CD4-positive, alpha-beta T cell treated with Interleukin-12 subunit alpha and Interleukin-12 subunit beta, for 1 hour (primary cell): ENCODE measurements at regions not wholly inside any gene's neighbourhood (a gene's known extent, or its start where the extent isn't known, plus 50 kb on each side); places are given as distances from the start of the nearest gene placed in this dataset.

Experiments used
- DNase-seq: peaks from one replicate; pipeline ENCODE4 v3.0.0-alpha.2; 2020

DNA sequence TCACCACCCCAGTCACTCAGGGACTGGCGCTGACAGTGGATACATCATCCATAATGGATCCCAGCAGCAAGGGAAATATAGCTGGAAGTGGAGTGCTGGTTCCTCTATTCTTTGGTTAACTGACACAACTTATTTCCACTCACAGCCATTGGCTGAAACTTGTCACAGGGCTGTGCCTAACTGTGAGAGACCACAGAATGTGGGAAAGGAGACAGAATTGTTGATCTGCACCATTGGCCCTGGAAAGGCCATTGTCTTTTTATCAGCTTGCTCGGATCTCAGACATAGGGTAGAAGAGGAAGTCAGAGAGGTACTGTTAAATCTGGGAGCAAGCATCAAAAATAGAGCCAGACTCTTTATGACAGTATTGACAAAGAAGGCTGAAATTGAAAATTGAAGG, 451.3 kb downstream of the AJAP1 start:
- DNase-seq = no peak

DNA sequence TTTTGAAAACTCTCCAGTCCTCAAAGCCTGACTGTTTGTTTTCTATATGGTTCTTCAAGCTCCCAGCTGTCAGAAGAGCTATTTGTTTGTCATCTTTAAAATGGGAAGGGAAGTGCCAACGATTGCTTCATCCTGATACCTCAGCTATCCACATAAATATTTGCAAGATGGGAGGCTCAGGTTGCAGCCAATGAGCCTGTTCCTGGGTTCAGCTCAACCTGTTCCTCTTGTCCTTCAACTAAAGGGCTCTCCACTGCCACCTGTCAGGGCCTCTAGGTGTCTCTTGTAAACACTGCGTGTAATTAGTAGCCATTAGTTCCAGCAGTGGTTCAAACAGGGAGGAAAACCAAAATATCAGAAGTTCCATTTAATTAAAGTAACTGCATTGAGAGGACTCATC, 445.1 kb downstream of the AJAP1 start:
- DNase-seq = no peak

DNA sequence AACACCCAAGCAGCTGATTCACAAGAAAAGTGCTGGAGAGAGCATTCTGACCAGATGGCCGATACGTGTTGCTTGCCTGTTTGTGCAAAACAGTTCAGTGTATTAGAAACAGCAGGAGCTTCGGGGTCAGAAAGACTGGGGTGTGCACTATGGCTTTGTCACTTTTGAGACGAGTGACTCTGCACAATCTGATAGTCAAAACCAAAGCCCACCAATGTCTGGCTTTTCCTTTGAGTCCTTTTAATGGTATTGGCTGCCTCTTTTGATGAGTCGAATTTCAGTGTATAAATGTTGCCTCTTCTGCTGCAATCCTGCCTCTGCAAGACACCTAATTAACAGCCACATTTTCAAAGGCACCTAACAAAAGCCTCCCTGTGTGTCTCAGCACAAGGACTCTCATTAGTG, 444.6 kb downstream of the AJAP1 start:
- DNase-seq = no peak

DNA sequence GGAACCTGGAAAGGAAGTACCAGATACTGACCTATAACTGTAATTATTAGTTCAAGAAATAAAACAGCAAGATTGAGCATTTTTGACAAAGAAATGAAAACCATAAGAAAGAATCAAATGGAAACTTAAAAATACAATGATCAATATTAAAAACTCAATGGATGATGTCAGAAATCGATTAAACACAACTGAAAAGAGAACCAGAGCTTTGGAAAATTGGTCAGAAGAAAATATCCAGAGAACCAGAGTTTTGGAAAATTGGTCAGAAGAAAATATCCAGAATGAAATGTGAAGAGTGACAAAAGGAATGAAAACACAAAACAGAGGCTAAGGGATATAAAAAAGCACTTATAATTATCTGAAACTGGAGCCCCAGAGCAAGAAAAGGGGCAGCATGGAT, 438.6 kb downstream of the AJAP1 start:
- no peak for DNase-seq

DNA sequence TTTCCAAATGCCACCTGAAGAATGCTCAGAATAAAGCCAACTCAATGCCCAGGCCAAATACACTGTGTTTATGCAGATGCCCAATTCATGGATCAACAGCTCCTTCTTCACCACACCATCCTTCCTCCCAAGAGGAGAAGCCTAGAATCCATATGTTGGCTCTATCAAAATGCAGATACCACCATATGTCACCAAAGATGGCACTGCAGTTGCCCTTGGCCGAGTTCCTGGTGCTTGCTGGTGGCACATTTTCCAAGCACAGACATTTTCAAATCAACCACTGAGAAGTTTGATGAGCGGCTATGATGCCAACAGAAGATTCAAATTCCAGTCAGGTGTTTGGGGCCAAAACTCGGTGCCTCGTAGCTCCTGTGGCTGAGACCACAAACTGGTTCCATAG, 430.3 kb downstream of the AJAP1 start:
- DNase-seq = no peak

DNA sequence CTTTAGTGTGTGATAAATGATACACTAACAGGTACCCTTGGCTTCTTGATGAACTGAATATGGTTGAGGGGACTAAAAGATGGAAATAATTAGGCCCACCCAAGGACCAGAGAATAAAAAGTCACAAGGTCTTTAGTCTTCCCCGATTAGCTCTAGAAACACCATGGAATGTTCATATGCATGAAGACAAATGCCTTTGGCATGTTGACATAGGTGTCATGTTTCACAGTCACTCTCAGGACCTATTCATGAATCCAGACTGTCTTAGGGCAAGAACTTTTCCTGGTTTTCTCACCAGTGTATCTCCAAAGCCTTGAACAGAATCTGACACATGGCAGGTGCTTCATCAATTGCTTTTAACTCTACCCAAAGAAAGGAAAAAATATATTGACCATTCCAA, 412.8 kb downstream of the AJAP1 start:
- no peak for DNase-seq

DNA sequence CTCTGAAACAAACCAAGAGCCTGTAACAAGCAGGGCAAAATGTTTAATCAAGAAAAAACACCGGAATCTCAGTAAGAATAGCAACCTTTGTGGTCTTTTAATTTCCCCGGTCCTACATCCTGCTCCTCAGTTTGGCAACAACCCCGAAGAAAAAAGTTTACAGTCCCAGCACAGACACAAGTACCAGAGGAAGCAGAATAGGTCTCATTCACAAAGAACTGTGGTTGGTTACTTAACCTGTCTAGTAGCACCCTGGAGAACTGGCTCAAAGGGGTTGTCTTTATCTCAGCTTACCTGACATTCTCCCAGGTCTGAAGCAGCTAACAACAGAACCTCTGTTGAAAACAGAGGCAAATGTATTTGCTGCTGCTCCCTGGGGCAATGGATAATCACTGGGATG, 399.3 kb downstream of the AJAP1 start:
- no peak for DNase-seq

DNA sequence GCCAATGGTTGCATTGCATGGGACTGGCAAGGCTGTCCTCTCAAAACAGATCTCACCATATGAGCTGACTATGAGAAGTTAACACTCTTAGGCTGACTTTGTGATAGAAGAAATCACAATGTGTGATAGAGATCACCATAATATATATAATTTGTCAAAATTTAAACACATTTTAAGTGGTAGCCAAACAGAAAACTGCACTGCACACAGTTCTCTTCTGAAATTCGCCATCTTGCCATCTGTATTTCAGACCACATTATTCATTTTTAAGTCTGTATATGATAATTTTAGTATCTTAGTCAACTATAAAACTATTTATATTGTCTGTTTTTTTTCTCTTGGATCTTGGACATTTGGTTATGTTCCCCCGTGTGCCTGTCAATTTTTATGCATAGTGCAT, 374.7 kb downstream of the AJAP1 start:
- no peak for DNase-seq

DNA sequence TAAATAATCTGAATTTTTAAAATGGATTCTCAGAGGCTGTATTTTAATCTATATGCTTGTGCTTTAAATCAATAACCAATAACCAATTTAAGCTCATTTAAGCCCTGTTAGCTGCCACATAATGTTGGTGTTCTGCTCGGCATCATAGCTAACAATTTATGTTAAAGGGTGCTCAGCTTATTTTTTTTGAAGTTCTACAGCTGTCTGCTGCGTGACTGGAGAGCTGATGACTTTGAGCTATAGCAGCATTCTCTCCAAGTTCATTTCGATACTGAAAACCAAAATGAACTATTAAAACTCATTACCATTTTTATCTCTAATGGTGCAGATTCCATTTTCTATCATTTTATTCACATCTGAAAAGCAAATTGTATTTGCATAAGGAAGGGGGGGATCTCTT, 357.8 kb downstream of the AJAP1 start:
- DNase-seq = no peak

DNA sequence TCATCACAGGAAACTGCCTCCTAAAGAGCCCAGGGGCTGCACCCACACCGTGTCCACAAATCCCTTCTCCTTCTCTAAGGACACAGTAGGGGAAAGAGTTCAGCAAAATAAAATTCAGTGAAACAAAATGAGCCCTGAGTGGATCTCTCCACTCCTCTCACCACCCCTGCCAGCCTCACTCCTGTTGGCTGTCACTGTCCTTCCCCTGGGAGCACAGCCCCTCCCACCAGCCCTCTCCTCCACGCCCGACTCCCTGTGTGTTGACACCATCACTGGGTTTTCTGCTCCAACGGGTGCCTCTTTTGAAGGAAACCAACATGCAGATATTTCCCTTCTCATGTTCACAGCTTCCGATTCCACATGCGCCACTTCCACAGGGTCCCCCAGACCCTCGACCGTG, 356.2 kb downstream of the AJAP1 start:
- DNase-seq = no peak

DNA sequence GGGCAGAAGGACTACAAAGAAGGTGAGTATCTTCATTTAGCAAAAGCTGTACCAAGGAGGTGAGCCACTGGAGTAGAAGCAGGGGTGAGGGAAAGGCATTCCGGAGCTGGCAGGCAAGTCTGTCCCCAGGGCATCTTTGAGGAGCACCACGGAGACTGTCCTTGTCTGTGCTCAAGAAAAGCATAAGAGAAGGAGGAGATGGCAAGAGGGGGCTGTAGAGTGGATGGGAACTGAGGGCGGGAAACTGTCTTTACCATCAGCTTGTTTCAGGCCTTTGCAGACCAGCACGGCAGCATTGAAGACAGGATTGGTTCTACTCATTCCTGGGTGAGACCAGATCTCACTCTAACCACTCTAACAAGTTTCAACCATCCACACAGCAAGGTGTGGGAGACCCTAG, 355.8 kb downstream of the AJAP1 start:
- DNase-seq = no peak

DNA sequence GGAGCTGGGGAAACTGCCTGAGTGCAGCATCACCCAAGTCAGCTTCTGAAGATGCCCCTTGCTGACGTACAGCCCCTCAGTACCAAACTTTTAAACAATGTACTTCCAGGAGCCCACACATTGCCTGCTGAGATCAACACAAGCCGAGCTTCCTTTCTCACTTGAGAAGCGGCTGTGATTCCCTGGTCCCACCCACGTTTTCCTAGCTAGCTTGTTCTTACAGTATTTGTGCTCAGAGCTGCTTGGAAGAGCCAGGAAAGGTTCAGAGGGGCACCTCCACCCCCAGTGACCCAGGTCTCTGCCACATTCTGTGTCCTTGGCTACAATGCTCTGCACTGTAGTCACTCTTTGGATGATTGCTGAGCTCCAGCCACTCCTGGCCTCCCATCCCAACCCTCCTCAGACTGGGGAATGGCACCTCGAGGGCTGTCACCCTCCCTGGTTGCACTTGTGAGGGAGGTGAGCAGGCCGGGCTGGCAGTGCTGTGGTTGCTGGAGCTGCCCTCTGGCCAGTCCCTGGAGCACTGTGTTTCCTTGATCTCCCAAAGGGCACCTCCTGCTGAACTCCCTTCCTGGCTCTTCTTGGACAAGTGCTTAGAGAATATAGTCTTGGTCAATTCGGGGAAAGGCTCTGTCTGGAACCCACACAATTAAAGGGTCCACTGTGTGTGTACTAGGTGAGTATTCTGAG, 355.1 kb downstream of the AJAP1 start:
- no peak for DNase-seq

DNA sequence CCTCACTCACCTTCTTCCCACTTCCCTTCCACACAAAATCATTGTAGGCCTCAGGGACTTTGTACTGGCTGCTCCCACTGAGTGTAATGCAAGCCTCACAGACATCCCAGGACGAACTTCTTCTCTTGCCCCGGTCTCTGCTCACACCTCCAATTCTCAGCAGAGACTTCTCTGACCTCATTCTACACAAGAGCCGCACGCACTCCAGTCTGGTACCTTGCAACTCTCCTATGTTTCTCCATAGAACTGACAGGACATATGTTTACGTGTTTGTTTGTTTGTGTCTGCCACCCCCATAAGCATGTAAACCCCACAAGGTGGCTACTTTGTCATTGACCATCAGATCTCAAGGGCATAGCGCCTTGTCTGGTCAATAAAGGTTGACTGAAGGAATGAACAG, 350.8 kb downstream of the AJAP1 start:
- no peak for DNase-seq

DNA sequence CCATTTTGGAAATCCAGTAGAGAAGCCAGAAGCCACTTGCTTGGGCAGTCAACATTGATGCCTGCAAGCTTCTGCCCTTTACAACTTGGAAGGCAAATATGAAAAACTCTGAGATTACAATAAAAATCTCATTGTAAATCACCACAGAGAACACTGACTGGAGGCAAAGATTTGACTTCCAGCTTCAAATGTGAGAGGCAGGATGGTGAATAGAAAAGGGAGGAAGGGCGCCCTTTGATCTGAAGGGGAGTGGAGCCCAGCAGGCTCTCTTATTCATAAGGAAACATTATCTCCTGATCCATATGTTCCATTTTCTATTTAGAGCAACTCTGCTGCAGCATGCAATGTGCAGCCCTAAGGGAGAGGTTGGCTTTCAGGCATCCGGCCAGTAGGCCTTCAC, 348.3 kb downstream of the AJAP1 start:
- no peak for DNase-seq

DNA sequence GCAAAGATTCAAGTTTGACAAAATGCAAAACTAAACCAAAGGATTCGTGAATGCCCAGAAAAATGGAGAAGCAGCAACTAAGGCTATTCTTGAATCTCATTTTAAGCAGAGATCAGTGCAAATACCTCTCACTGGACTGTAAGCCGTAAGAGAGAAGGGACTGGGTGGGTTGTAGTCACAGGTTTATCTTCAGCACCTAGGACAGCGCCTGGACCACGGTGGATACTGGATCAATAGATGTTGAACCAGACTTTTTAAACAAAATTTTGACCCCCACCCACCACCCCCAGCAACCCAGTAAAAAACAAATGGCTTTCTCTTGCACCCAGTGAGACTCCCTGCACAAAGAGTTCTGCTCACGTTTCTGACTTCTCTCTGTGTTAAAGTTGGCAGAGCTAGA, 347.1 kb downstream of the AJAP1 start:
- no peak for DNase-seq

DNA sequence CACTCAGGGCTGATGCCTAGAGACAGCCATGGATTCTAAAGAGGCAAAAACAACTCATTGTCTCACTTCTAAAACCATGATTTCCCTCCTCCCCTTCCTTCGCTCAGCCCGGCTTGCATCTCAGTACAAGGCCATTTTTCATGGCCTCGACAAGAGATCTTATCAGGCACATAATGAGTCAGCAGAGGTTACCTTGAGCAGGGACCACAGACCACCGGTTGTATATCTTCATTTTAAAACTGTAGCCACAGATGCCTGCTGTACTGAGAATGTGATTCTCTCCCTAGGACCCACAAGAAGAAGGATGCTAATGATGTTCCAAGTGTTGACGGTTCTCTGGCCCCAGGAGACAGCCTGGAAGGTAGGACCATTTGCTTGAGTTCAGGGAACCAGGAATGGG, 331.9 kb downstream of the AJAP1 start:
- no peak for DNase-seq

DNA sequence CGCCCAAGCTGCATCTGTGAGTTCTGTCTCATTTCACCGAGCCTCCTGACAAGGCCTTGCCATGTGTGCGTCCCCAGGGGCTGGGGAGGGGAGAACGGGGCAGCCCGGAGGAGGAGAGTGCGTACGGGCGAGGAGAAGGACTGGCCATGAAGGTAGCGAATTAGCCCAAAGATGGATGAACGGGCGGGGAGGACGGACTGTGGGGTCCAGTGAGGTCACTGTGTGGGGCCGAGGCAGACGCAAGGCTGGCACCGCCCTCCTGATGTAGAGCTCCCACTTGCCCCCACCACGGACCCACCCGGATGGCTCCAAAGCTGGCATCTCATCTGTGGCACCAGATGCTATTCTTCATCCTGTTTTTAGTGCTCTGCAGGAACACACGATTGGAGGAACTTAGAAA, 330.4 kb downstream of the AJAP1 start:
- no peak for DNase-seq

DNA sequence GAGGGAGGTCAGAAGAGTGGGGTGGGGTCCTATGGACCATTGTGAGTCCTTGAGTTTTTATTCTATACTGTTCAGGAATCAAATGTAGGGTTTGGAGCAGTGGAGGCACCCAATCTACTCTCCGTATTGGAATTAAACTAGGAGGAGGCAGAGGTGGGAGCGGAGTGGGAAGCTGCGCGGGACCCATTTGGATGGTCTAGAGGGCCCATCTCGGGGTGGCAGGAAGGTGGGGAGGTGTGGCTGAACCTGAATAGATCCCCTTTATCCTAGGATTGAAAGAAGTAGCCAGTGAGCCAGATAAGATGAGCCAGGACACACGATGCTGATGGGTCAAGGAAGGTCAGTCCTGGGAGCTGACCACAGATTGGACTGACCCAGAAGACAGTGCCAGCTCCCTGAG, 325.8 kb downstream of the AJAP1 start:
- no peak for DNase-seq

DNA sequence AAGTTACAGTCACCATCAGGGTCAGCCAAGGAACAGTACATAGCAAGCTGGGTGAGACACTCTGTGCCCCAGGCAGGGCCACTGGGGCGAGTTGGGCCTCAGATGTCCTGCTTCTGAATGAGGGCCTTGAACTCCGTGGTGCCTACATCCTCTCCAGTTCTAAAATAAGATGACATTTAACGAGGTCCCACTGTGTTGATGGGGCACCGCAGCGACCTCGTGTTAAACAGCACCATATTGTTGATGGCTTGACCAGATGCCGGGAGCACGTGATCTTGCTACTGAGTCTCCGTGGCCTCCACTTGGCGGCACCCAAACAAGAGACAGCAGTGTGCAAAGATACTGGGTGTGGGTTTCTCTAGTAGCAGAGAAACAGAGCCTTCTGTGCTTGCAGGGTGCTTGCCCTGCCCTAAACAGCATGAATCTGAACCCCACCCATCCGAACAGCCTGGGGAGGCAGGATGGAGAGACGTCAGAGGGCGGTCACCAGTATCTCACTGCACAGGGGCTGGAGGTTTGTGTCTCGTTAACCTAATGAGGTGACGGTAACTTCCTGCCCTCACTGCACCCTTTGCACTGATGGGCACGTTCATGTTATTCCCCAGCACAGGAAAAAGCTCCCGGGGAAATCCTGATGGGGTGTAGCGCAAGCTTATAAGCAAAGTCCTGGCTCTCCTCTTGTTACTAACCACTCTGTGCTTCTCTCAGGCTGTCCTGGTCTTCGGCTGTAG, 324.4 kb downstream of the AJAP1 start:
- no peak for DNase-seq

DNA sequence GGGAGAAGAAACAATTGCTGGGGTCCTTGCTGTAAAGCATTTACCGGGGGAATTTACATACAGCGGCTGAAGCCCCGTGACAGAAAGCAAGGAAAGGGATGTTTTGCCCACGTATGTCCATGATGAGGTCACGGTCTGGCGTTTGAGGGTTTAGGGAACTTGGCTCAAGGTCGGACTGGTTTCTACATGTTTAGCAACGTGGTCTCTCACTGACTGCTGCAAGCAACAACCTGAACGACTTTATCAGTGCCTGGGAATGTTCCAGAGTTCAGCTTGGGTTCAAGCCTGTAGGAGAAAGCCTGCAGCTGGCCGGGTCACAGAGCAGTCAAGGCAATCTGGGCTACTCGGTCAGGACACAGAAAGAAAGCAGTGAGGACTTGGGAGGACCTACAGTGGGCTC, 323.3 kb downstream of the AJAP1 start:
- no peak for DNase-seq

DNA sequence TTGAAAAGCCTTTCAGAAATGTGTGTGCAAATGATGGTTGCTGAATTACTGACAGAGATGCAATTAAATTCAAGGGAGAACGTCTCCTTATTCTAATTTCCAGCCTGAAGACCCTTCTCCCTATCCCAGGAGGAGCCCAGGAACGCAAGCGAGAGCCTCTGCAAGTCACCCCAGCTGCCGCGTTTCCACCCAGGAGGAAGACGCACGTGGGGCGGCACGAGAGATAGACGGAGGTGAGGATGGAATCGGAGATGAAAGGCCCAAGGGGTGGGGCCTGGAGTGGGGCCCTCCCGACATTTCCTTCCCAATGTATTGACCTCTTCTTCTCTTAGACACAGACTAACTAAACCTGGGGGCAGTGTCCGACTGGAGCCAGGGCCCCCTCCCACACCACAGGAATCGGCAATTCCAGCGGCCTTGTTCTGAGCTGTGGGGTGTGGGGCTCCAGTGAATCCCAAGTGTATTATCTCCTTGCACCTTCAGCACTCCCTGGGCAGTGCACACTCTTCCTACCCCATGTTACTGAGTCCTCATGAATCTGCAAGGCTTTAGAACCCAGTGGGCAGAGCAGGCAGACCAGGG, 322.5 kb downstream of the AJAP1 start:
- DNase-seq = no peak

DNA sequence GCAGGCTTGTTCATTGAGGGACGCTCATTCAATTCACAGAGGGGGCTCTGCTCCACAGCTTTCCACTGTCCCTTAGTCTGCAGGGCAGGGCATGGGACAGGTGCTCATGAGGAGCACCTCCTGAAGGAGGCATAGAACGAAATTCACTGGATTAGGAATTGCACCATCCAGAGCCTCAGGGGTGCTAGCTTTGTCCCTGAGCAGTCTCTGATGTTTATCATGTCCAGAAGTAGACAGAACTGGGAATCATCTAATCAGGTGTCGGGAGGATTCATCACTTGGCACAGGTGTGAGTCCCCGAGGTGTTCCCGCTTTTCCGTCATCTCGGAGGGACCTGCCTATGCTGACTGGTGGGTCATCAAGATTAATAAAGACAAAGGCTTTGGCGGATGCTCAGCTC, 321.4 kb downstream of the AJAP1 start:
- DNase-seq = no peak

DNA sequence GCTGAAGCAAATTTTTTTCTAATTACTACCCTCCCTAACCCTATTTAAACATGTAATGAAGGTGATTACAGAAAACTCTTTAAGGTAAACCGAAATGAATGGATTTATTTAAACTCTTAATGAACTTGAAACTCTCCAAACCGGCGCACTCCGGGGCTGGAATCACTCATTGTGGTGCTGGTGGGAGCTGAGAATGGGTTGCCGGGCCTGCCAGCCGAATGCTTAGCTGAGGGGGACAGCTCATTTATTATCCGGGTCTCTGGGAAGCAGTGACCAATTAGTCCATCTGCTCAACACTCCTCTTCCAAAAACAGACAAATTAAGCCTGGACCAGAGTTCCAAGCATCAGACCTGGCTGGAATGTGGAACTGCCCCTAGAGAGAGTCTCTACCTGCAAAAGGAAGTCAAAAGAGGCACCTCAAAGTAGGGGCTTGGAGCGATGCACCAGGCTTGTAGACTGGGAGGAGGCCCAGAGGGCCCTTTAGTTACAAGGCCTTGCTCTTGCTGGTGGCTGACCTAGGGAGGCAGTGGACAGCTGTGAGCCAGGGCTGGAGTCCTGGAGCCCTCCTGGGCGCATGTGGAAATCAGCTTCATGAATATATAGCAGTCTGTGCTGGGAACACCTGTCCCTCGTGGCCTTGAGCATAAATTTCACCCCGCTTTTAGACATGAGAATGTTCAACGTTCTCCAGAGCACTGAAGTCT, 320.7 kb downstream of the AJAP1 start:
- DNase-seq = no peak

DNA sequence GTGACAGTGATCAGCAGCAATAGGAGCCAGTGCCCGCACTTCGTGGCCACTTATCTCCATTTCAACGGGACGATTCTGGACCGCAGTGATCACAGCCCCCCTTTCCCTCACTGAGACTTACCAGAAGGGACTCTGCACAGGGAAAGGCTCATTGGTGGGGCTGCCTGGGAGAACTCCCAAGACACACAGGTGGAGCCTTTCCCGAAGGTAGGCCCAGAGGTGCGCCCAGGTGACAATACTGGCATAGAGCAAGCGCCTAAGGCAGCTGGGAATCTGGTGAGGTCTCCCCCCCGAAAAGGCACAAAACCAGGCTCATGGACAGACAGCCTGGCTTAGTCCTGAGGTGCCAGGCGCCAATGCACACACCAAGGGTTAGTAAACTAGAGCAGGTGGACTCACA, 318.9 kb downstream of the AJAP1 start:
- no peak for DNase-seq
